GM19351 (cell line): ENCODE measurements at regions not wholly inside any gene's neighbourhood (a gene's known extent, or its start where the extent isn't known, plus 50 kb on each side); places are given as distances from the start of the nearest gene placed in this dataset.

Source experiments
- ATAC-seq: cut with Tn5 transposase; IDR thresholded peaks from one replicate; pipeline ENCODE4 v1.9.1; 2021; ENCODE audit warnings: mild to moderate bottlenecking, moderate library complexity; ENCODE audit not compliant: unreplicated experiment

GRCh38 chr6:23002044-23002619 lies 432.8 kb downstream of the HDGFL1 start:
- ATAC-seq: no peak

- ATAC-seq: no peak
Measured at GRCh38 chr6:23003671-23004467, 434.5 kb downstream of the HDGFL1 start.

DNA sequence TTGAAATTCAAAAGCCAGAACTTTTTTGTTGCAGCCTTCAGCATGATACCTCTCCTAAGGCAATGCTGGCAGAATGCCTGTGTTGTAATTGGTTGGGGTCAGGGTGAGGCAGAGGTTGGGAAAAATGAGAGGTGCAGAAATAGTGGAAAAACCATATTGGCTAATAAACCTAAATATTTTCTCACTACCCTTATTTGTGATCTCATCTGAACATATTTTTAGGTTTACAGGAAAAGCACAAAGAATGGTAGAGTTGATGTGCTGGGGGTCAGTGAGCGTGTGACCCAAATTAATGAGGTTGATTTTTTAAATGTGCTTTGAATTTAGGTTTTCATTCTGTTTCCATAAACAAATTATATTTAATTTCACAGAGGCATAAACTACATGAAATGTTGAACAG lies 437.3 kb downstream of the HDGFL1 start:
- no peak for ATAC-seq

DNA sequence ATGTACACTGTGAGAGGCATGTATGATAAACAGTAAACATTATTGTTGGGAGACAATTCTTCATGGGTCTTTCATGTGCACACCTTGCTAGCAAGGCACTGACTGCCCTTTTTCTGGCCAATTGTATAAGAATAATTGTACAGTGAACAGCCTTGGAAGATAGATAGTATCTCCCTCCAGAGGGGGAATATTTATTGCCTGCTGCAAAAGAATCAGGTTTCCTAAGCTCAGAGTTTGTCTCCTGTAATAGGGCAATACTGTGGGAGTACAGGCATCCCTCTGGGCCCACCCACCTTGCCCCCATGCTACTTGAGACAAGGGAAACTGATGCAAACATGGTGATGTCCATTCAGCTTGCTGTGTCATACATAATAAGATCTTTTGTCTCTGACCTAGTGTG lies 442.2 kb downstream of the HDGFL1 start:
- no peak for ATAC-seq

DNA sequence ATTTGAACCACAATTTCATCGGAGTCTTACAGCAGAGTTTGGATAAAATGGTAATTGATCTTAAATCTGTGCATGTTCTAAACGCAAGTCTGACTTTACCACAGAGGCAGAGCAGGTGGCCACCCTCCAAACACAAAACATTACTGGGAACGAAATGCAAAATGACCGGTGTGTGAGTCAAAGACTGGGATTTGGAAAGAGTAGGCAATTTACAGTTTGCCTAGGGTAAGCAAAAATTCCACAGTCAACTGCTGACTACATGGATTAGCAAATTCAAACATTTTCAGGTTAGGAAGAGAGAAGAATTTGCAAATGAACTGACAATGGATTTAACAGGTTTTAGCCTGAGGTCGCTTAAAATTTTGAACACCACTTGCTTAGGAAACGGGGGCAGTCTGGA lies 444.4 kb downstream of the HDGFL1 start:
- no peak for ATAC-seq

DNA sequence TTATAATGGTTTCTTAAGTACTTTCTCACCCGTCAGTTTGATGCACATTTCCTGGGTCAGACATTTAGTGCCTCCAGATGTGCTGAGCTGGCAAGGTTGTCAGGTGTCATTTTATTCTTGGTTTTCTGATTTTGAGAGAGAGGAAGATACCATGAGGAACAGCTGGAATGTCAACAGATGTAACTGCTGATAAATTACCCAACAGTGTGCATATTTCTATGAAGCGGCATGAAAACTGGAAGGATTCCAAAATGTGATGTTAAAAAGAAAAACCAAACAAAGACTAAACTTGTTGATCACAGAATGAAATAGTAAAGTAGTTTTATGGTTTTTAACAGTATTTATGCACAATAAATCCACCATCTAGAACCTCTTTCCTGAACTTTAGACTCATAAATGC lies 447.3 kb downstream of the HDGFL1 start:
- ATAC-seq: no peak

DNA sequence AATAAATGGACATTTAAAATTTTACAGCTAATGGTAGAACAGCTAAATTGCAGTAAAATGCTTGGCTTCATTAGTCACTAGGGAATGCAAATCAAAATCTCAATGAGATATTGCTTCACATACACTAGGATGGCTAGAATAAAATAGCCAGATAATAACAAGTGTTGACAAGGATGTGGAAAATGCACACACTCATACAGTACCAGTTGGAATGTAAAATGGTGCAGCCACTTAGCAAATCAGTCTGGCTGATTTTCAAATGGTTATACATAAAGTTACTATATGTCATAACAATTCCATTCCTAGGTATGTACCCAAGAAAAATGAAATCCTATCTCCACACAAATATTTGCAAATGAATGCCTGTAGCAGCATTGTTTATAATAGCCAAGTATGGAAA lies 452.1 kb downstream of the HDGFL1 start:
- no peak for ATAC-seq

- no peak for ATAC-seq
Measured at GRCh38 chr6:23027281-23027680, 457.9 kb downstream of the HDGFL1 start.

GRCh38 chr6:23031986-23032385 lies 462.6 kb downstream of the HDGFL1 start:
- ATAC-seq: no peak

GRCh38 chr6:23034926-23035325 lies 465.6 kb downstream of the HDGFL1 start:
- ATAC-seq: no peak

- no peak for ATAC-seq
Measured at GRCh38 chr6:23036406-23036983, 467.1 kb downstream of the HDGFL1 start.

DNA sequence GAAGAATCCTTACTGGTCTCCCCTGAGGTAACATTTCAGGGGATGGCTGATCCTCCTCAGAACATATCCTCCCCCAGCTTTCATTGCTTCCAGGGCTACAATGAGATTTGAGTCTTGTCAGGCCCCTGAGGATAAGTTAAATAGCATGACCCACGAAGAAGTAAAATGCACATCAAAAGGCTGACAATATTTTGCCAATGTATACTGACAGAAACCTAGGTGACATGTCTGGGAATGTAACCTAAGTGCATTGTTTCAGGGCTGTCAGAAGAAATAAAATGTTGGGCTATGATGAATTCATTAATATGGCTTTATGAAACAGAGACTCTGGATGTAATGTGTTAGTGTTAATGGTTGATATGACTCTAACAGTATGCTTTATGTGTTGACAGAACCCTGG lies 471.5 kb downstream of the HDGFL1 start:
- no peak for ATAC-seq

DNA sequence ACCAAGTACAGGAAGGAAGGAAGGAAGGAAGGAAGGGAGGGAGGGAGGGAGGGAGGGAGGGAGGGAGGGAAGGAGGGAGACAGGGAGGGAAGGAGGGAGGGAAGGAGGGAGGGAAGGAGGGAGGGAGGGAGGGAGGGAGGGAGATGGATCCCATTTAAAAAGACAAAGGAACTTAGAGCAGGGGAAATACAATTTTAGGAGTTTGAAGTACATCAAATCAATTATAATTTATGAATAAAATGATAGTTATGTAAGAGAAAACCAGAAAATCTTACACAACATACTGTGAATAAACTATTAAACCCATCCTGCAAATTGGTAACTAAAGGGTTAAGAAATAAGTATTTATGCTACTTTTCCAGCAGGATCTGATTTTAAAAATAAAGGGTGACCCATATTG lies 475.9 kb downstream of the HDGFL1 start:
- ATAC-seq: no peak

DNA sequence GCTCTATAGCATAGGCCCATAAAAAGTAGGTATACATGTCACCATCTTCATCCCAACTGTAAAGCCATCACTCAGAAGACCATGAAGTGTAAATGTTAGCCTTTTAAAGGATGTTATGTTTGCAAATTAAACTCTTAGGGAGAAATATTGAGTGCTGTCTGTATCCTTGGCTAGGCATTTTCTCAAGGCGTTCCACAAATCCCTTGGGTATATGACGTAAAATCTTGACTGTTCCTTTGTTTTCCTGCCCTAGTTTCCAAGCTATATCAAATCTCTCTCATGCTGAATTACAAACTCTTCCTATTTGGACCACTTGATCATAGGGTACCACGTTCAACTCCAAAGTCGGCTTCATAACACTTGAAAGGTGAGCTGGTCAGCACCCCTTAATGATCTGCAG lies 486.2 kb downstream of the HDGFL1 start:
- ATAC-seq: no peak

GRCh38 chr6:23073821-23074220 lies 504.5 kb downstream of the HDGFL1 start:
- ATAC-seq: no peak

GRCh38 chr6:23077772-23078171 lies 508.4 kb downstream of the HDGFL1 start:
- ATAC-seq: no peak

DNA sequence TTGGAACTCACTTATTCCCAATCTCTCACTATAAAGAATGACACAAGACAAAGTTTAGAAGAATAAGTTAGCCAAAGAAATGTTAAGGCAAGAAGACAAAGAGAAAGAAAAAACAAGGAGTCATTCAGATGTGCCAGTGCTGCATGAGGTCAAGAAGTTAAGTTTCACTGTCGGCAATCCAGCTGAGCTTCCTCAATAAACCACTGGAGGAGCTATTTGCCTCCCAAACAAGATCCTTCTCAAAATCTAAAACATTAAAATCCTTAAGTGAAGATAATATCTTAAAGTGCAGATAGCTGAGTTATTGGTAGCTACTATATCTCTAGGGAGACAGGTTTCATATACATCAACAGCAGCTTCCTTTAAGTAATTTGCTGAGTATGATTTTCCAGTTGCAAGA lies 512.3 kb downstream of the HDGFL1 start:
- ATAC-seq: no peak

GRCh38 chr6:23086100-23086499 lies 516.7 kb downstream of the HDGFL1 start:
- ATAC-seq: no peak

- no peak for ATAC-seq
Measured at GRCh38 chr6:23087471-23087870, 518.1 kb downstream of the HDGFL1 start.

DNA sequence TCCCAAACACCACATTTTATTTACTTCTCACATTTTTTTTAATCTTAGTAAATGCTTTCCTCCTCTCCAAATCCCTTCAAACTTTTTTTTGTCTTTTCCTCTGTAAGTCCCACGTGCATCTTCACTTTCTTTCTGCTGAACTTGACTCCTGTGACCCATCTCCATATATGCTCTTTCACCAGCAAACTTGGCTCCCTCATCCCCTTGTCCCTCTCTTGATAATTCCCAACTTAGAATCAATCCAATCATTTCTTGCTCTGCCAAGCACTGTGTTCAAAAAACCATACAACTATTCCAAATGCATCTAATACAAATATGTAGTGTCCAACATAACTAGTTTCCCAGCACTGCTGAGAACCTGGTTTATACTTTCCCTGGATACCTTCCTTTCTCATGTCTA lies 519.4 kb downstream of the HDGFL1 start:
- ATAC-seq: no peak

DNA sequence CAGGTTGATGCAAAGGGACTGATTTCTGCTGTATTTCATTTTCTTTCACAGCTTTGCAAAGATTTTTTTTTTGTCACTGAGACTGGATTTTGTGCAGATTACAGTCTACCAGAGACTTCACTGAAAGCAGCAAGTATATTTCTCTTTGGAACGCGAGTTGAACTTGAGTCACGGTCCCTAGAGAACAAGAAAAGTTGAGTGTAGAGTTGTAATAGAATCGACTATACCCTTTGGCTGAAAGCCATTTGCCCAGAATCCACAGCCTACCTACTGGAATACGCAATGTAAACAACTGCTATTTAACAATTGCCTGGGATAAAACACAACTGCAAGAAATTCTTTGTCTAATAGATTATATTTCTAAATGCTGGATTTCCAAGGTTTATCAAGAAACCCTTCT lies 520.6 kb downstream of the HDGFL1 start:
- ATAC-seq: no peak

GRCh38 chr6:23091795-23092194 lies 522.4 kb downstream of the HDGFL1 start:
- no peak for ATAC-seq
